Suprapubic skin (tissue), 4 donors: ENCODE measurements at regions not wholly inside any gene's neighbourhood (a gene's known extent, or its start where the extent isn't known, plus 50 kb on each side); places are given as distances from the start of the nearest gene placed in this dataset.

Source experiments
- DNase-seq, 2 donors: peaks; one replicate each; pipeline ENCODE4 v3.0.0-alpha.2; 2019; ENCODE audit warnings: low spot score in 2 of 2
- H3K27ac ChIP-seq: fragments of 200-600 bp; sonication (generic); one replicate; pipeline ENCODE4 v1.5.1; 2019
- H3K27me3 ChIP-seq: fragments of 200-600 bp; sonication (generic); one replicate; pipeline ENCODE4 v1.5.1; 2019
- H3K36me3 ChIP-seq: fragments of 200-600 bp; sonication (generic); one replicate; pipeline ENCODE4 v1.5.1; 2019
- H3K4me1 ChIP-seq: fragments of 200-600 bp; sonication (generic); one replicate; pipeline ENCODE4 v1.5.1; 2019
- H3K4me3 ChIP-seq: fragments of 200-600 bp; sonication (generic); one replicate; pipeline ENCODE4 v1.5.1; 2019; ENCODE audit warnings: mild to moderate bottlenecking
- H3K9me3 ChIP-seq: fragments of 200-600 bp; sonication (generic); one replicate; pipeline ENCODE4 v1.5.1; 2019
- CTCF ChIP-seq, 2 donors: fragments of 200-600 bp in 1 of 2; fragments of 450-650 bp in 1 of 2; sonication (generic) in 1 of 2; IDR thresholded peaks; one replicate each; pipeline ENCODE4 v1.5.1; 2016 to 2019; ENCODE audit warnings: antibody characterized with exemption in 2 of 2, mild to moderate bottlenecking in 1 of 2, moderate library complexity in 1 of 2
- EP300 ChIP-seq: sonication (generic); formaldehyde crosslinking; IDR thresholded peaks from one replicate; pipeline ENCODE4 v1.6.1; 2017; ENCODE audit warnings: antibody characterized with exemption
- POLR2A ChIP-seq, 2 donors: fragments of 450-650 bp; IDR thresholded peaks; one replicate each; pipeline ENCODE4 v1.6.1; 2017; ENCODE audit warnings: antibody characterized with exemption in 2 of 2, mild to moderate bottlenecking in 2 of 2, moderate library complexity in 2 of 2
- POLR2AphosphoS5 ChIP-seq, 3 donors: sonication (generic); formaldehyde crosslinking; IDR thresholded peaks; one replicate each; pipeline ENCODE4 v1.6.1; 2017; ENCODE audit warnings: antibody characterized with exemption in 3 of 3
- WGBS: methylation state at CpG from one replicate; pipeline ENCODE4 v1.1.5; 2018; 5-methylcytosine and 5-hydroxymethylcytosine counted together

- TF ChIP-seq EP300 = no peak
- TF ChIP-seq POLR2A (IDR thresholded peaks at IDR 0.05) = no peak
- TF ChIP-seq POLR2AphosphoS5 (IDR thresholded peaks at IDR 0.05) = no peak
- no peak for TF ChIP-seq CTCF (IDR thresholded peaks at IDR 0.05)
- Histone ChIP-seq H3K4me3 (no peak overlapping the region), H3K36me3 (no peaks in the 10 kb centered on the region), H3K4me1 (peaks cover 13% of the 10 kb centered on the region), H3K27me3 (no peaks in the 10 kb centered on the region), H3K27ac (no peak overlapping the region), H3K9me3 (no peaks in the 10 kb centered on the region)
- WGBS = 53% methylated on average over 1 of the region's 1 CpG
- DNase-seq = no peak
Observed at GRCh38 chr10:52649511-52649910, 123.1 kb downstream of the MBL2 start.

GRCh38 chr10:52650873-52651272, 121.7 kb downstream of the MBL2 start:
- Histone ChIP-seq H3K4me1 (peaks cover 13% of the 10 kb centered on the region), H3K27me3 (no peaks in the 10 kb centered on the region), H3K27ac (no peak overlapping the region), H3K36me3 (no peaks in the 10 kb centered on the region), H3K9me3 (no peaks in the 10 kb centered on the region), H3K4me3 (no peak overlapping the region)
- WGBS = 81% methylated on average over 4 of the region's 4 CpGs
- TF ChIP-seq EP300 (no peak), POLR2AphosphoS5 (IDR thresholded peaks at IDR 0.05) (no peak), POLR2A (IDR thresholded peaks at IDR 0.05) (no peak), CTCF (IDR thresholded peaks at IDR 0.05) (no peak)
- no peak for DNase-seq

GRCh38 chr10:52651293-52651692, 121.3 kb downstream of the MBL2 start:
- peaks cover 13% of the 10 kb centered on the region for H3K4me1 ChIP-seq
- H3K36me3 ChIP-seq = no peaks in the 10 kb centered on the region
- no peak overlapping the region for H3K4me3 ChIP-seq
- H3K27me3 ChIP-seq = no peaks in the 10 kb centered on the region
- DNase-seq = no peak
- no peak overlapping the region for H3K27ac ChIP-seq
- H3K9me3 ChIP-seq = no peaks in the 10 kb centered on the region
- 72% methylated on average over 3 of the region's 3 CpGs for WGBS
- TF ChIP-seq EP300 (no peak), POLR2AphosphoS5 (IDR thresholded peaks at IDR 0.05) (no peak), POLR2A (IDR thresholded peaks at IDR 0.05) (no peak), CTCF (IDR thresholded peaks at IDR 0.05) (no peak)

- Histone ChIP-seq H3K9me3 (no peaks in the 10 kb centered on the region), H3K4me3 (no peak overlapping the region), H3K27ac (no peak overlapping the region), H3K27me3 (no peaks in the 10 kb centered on the region), H3K4me1 (peaks cover 13% of the 10 kb centered on the region), H3K36me3 (no peaks in the 10 kb centered on the region)
- WGBS = 26% methylated on average over 7 of the region's 7 CpGs
- no peak for TF ChIP-seq CTCF (IDR thresholded peaks at IDR 0.05)
- no peak for TF ChIP-seq POLR2AphosphoS5 (IDR thresholded peaks at IDR 0.05)
- no peak for TF ChIP-seq EP300
- TF ChIP-seq POLR2A (IDR thresholded peaks at IDR 0.05) = no peak
- DNase-seq = no peak
Observed at GRCh38 chr10:52652431-52653262, 119.9 kb downstream of the MBL2 start.

- no peak overlapping the region for H3K4me3 ChIP-seq
- H3K36me3 ChIP-seq = no peaks in the 10 kb centered on the region
- H3K27ac ChIP-seq = no peak overlapping the region
- no peaks in the 10 kb centered on the region for H3K27me3 ChIP-seq
- peaks cover 13% of the 10 kb centered on the region for H3K4me1 ChIP-seq
- no peak for DNase-seq
- WGBS = 58% methylated on average over 5 of the region's 5 CpGs
- TF ChIP-seq CTCF (IDR thresholded peaks at IDR 0.05) (no peak), POLR2AphosphoS5 (IDR thresholded peaks at IDR 0.05) (no peak), POLR2A (IDR thresholded peaks at IDR 0.05) (no peak), EP300 (no peak)
- H3K9me3 ChIP-seq = no peaks in the 10 kb centered on the region
Observed at GRCh38 chr10:52653263-52653909, 119.2 kb downstream of the MBL2 start.
